ENCODE measurements at regions not wholly inside any gene's neighbourhood (a gene's known extent, or its start where the extent isn't known, plus 50 kb on each side); places are given as distances from the start of the nearest gene placed in this dataset.

DNA sequence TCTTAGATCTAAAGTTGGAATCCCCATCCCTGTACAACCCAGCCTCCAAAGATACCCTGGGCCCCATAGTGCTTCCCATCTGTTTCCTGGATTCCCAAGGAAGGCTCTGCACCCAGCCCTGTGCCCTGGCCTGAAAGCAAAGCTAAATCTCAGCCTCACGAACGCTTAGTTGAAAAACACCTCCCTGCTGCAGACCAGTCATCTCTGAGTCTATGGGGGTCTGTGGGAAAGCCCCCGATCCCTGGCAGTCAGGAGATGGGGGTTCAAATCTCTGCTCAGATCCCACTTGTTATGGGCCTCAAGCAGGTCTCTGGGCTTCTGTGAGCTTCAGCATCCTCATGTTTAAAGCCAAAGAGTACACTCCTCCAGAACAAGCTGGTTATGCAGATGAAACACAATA, 210.5 kb upstream of the GRIK3 start:
- no peak for TF ChIP-seq POLR2A (IDR thresholded peaks at IDR 0.05; ENCODE audit: low read depth, low read length)
- no peak for TF ChIP-seq TAF1 (IDR thresholded peaks at IDR 0.05; ENCODE audit: borderline replicate concordance, low read depth, low read length)
- TF ChIP-seq POLR2AphosphoS5 (IDR thresholded peaks at IDR 0.05; ENCODE audit: low read depth, low read length): no peak
- no peak for DNase-seq (ENCODE audit: insufficient read length)
- FAIRE-seq: no peak

DNA sequence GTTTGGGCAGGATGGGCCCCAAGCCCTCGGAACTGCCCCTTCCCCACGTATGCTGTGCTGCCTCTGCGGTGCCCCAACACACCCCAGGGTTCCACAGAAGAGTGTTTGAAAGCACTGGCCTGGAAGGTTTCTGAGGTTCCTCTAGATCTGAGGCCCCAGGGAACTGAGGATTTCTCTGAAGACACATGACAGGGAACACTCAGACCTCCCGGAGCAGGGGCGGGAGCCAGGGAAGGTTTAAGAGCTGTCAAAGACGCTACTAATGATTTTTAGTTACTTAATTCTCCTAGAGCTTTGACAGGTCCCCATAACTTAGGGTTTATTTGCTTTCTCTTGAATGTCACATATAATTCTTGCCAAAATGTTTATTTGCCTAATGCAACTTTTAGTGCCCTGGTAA, 212.3 kb upstream of the GRIK3 start:
- no peak for DNase-seq (ENCODE audit: insufficient read length)
- TF ChIP-seq POLR2A (IDR thresholded peaks at IDR 0.05; ENCODE audit: low read depth, low read length) (no peak), TAF1 (IDR thresholded peaks at IDR 0.05; ENCODE audit: borderline replicate concordance, low read depth, low read length) (no peak), POLR2AphosphoS5 (IDR thresholded peaks at IDR 0.05; ENCODE audit: low read depth, low read length) (no peak)
- no peak for FAIRE-seq

DNA sequence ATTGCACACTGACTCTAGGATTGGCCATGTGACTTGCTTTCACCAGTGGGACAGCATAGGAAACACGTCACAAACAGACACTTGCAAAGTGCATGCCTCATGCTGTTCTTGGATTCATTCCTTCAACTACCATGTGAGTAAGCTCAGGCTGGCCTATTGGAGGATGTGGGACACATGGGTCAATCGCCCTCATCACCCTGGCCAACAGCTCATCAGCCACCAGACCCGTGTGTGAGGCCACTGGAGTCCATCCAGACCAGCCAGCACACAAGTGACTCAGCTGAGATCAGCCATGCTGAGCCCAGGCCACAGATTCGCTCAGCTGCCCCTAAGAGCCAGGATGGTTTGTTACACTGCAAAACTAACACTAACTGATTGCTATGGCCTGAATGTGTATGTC, 216.1 kb upstream of the GRIK3 start:
- FAIRE-seq (no peak), DNase-seq (ENCODE audit: insufficient read length) (no peak)
- TF ChIP-seq POLR2A (IDR thresholded peaks at IDR 0.05; ENCODE audit: low read depth, low read length): no peak
- TF ChIP-seq TAF1 (IDR thresholded peaks at IDR 0.05; ENCODE audit: borderline replicate concordance, low read depth, low read length): no peak
- TF ChIP-seq POLR2AphosphoS5 (IDR thresholded peaks at IDR 0.05; ENCODE audit: low read depth, low read length): no peak

DNA sequence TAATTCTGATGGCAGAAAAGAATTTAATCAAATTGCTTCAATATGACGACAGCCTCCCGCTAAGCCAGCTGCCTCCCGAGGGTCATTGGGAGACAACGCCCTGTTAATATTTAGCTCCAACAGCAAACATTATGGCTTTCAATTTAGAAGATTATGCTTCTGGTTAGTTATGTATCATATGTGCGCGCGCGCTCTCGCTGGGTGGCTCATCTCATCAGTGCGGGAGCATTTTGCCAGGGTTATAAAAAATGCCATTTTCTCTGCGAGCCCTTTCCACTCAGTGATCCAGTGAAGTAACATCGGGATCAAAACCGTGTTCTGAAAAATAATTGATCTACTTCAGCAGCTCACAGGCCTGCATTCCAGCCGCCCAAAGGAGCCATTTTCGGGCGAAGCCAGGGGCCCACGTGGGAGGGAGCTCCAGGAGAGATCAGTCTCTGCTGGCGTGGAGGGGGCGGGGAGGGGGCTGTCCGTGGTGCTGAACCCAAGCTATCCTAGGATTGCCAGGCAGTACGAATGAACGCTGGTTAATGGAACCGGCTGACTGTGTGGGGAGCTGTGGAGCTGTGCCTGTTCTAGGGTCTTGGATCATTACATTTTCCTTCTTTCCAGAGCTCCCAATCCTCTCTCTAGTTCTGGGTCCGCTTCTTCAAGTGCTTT, 219.1 kb upstream of the ZC3H12A start:
- DNase-seq (ENCODE audit: insufficient read length): no peak
- TF ChIP-seq TAF1 (IDR thresholded peaks at IDR 0.05; ENCODE audit: borderline replicate concordance, low read depth, low read length) (no peak), POLR2A (IDR thresholded peaks at IDR 0.05; ENCODE audit: low read depth, low read length) (no peak)
- FAIRE-seq: no peak

DNA sequence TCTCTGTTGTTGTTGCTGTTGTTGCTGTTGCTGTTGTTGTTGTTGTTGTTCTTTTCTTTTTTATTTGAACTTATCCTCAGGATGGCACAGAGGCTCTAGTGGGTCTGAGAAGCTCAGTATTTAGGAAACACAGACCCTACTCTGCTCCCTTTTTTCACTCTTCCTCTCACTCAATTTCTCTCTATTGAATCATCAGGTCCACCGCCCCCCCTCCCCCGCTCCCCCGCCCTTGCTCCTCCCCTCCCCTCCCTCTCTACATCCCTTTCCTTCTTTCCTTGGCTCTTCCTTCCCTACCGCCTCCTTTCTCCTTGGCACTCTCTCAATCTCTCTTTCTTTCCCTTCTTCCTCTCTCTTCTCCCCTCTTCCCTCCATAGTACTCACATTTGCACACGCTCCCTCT, 218.5 kb upstream of the ZC3H12A start:
- DNase-seq (ENCODE audit: insufficient read length) (no peak), FAIRE-seq (no peak)
- no peak for TF ChIP-seq TAF1 (IDR thresholded peaks at IDR 0.05; ENCODE audit: borderline replicate concordance, low read depth, low read length)
- no peak for TF ChIP-seq POLR2A (IDR thresholded peaks at IDR 0.05; ENCODE audit: low read depth, low read length)
- no peak for TF ChIP-seq POLR2AphosphoS5 (IDR thresholded peaks at IDR 0.05; ENCODE audit: low read depth, low read length)

DNA sequence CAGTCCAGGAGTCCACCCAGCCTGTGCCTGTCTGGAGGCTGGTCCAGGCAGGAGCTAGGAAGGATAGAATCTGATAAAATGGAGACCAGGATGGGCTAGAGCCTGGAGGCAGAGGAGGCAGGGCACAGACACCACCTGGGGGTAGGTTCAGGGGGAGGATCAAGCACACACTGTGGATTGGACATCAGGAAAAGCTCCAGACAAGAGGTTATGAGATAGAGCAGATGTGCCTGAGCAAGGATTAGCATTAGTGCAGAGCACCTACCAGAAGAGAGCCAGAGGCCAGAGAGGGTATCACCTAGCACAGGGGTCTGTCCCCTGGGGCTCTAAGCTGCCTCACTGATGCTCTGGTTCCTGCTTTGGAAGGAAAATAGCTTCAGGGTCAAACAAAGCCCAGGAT, 216.7 kb upstream of the ZC3H12A start:
- TF ChIP-seq POLR2A (IDR thresholded peaks at IDR 0.05; ENCODE audit: low read depth, low read length) (no peak), POLR2AphosphoS5 (IDR thresholded peaks at IDR 0.05; ENCODE audit: low read depth, low read length) (no peak), TAF1 (IDR thresholded peaks at IDR 0.05; ENCODE audit: borderline replicate concordance, low read depth, low read length) (no peak)
- DNase-seq (ENCODE audit: insufficient read length): no peak
- FAIRE-seq: no peak

DNA sequence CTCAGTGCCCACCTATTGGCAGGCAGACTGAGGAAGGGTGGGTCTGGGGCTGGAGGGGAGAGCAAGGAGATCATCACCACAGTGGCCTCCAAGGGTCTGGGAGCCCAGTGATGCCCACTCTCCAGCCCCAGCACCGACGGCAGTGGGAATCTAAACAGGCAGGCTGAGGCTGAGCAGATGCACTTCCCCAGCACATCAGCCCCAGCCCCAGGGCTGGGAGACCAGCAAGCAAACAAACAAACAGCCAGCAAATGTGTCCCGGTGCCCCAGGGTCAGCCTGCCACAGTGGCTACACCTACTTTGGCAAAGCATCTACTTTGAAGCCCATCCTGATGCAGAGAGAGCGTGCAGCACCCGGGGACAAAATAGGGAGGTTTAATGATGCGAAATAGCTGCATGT, 216.3 kb upstream of the ZC3H12A start:
- no peak for FAIRE-seq
- DNase-seq (ENCODE audit: insufficient read length): no peak
- TF ChIP-seq TAF1 (IDR thresholded peaks at IDR 0.05; ENCODE audit: borderline replicate concordance, low read depth, low read length) (no peak), POLR2AphosphoS5 (IDR thresholded peaks at IDR 0.05; ENCODE audit: low read depth, low read length) (no peak), POLR2A (IDR thresholded peaks at IDR 0.05; ENCODE audit: low read depth, low read length) (no peak)

DNA sequence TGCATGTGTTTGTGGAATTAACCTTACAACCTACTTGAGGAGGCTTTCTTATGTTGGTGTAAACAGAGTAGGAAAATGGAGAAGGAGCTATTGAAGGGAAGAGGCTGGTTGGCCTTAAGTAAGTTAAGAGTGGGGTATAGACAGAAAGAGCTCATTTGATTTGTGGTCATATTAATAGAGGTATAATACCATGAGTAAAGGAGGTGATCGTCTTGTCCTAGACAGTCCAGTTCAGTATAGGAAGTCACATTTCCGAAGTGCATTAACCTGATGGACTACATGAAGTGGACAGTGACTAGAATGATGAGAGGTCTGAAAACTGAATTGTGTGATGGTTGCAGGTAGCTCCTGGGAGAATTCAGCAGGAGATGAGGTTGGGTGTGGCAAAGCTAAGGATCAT, 215.4 kb upstream of the ZC3H12A start:
- DNase-seq (ENCODE audit: insufficient read length): no peak
- TF ChIP-seq TAF1 (IDR thresholded peaks at IDR 0.05; ENCODE audit: borderline replicate concordance, low read depth, low read length) (no peak), POLR2AphosphoS5 (IDR thresholded peaks at IDR 0.05; ENCODE audit: low read depth, low read length) (no peak), POLR2A (IDR thresholded peaks at IDR 0.05; ENCODE audit: low read depth, low read length) (no peak)
- FAIRE-seq: no peak

DNA sequence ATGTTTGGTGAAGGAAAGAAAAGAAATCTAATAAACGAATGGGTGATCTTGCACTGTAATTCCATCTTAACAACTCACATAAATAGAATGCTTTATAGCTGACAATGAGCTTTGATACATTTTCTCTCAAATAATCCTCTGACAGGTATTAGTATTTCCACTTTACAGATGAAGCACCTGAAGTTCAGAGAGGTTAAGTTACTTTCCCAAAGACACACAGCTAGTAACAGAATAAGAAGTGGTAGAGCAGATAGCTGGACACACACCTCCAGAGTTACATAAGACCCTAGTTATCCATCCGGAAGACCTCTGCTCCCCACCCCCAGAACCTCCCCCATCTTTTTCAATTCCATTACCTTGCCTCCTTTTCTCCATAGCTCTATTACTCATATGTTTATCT, 213.3 kb upstream of the ZC3H12A start:
- FAIRE-seq: no peak
- no peak for TF ChIP-seq POLR2A (IDR thresholded peaks at IDR 0.05; ENCODE audit: low read depth, low read length)
- DNase-seq (ENCODE audit: insufficient read length): no peak

DNA sequence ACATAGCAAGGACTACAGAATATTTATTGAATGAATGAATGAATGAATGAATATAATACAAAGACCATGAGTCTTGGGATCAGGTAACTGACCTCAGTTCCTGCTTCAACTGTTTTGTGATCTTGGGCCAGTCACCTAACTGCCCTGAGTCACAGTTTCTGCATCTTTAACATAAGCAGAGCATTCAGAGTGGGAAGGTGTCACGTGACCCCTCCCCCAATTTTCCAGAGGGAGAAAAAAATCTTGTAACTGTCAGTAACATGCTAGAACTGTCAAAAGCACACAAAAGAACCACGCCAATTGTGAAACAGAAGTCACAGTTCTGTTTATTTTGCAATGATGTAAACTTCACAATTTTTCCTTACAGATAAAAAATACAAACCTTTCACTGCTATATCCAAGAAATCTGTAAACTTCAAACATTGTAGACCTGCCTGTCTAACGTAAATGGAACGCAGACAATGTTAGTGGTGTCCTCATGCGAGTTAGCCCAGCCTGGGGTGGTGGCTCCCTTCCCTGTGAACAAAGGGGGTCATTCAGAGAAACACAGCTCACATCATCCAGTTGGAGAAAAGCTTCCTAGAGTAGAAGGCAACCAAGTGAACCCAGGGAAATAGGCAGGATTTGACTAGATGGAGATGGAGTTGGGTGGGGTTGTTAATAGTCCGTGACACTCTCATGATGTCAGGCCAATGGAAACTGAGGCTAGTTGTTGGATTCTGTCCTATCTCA, 211.8 kb upstream of the ZC3H12A start:
- FAIRE-seq (no peak), DNase-seq (ENCODE audit: insufficient read length) (no peak)
- TF ChIP-seq TAF1 (IDR thresholded peaks at IDR 0.05; ENCODE audit: borderline replicate concordance, low read depth, low read length) (no peak), POLR2A (IDR thresholded peaks at IDR 0.05; ENCODE audit: low read depth, low read length) (no peak), POLR2AphosphoS5 (IDR thresholded peaks at IDR 0.05; ENCODE audit: low read depth, low read length) (no peak)

DNA sequence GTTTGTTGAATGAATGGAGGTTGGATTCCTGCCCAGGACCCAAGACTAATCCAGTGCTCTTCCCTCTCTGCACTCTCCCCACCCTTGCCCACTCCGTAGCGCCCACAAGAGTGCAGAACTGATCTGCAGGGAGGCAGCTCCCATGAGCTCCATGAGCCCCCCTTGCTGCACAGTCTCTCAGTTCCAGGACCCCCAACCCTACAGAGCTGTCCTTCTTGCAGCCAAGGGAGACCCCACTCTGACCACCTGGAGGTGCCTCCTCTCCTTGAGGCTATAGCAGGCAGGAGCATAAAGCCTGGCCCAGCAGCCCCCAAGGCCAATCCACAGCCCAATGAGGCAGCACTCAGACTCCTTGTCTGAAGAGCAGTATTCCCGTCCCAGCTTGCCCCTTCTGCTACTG, 209.2 kb upstream of the ZC3H12A start:
- TF ChIP-seq POLR2AphosphoS5 (IDR thresholded peaks at IDR 0.05; ENCODE audit: low read depth, low read length) (no peak), TAF1 (IDR thresholded peaks at IDR 0.05; ENCODE audit: borderline replicate concordance, low read depth, low read length) (no peak), POLR2A (IDR thresholded peaks at IDR 0.05; ENCODE audit: low read depth, low read length) (no peak)
- no peak for FAIRE-seq
- no peak for DNase-seq (ENCODE audit: insufficient read length)
